KMS-11 (cell line): ENCODE measurements at regions not wholly inside any gene's neighbourhood (a gene's known extent, or its start where the extent isn't known, plus 50 kb on each side); places are given as distances from the start of the nearest gene placed in this dataset.
"Not testable (repeated sequence)": the region's sequence is repeated elsewhere in the genome, so short reads cannot be mapped to it uniquely, and the experiment has no call there.

ENCODE experiments used
- H2AFZ ChIP-seq: fragments of 200-600 bp; sonication (generic); 2 replicates; pipeline ENCODE4 v1.6.1; 2016; ENCODE audit warnings: antibody characterized with exemption, mixed run types, low read depth
- H3K27ac ChIP-seq: fragments of 200-600 bp; sonication (generic); 2 replicates; pipeline ENCODE4 v1.6.1; 2016; ENCODE audit warnings: mild to moderate bottlenecking, mixed run types
- H3K27me3 ChIP-seq: fragments of 200-600 bp; sonication (generic); 2 replicates; pipeline ENCODE4 v1.6.1; 2017; ENCODE audit warnings: mild to moderate bottlenecking, low read depth, mixed run types, moderate library complexity; ENCODE audit not compliant: insufficient read depth
- H3K36me3 ChIP-seq: fragments of 200-600 bp; sonication (generic); 2 replicates; pipeline ENCODE4 v1.6.1; 2017; ENCODE audit warnings: mild to moderate bottlenecking, mixed run types; ENCODE audit not compliant: insufficient read depth
- H3K4me1 ChIP-seq: fragments of 200-600 bp; sonication (generic); 2 replicates; pipeline ENCODE4 v1.6.1; 2016; ENCODE audit warnings: mild to moderate bottlenecking, low read depth, mixed run types; ENCODE audit not compliant: poor library complexity, severe bottlenecking
- H3K4me2 ChIP-seq: fragments of 200-600 bp; sonication (generic); 2 replicates; pipeline ENCODE4 v1.7.0; 2016; ENCODE audit warnings: mild to moderate bottlenecking, mixed run types
- H3K4me3 ChIP-seq: fragments of 200-600 bp; sonication (generic); IDR thresholded peaks from 2 replicates; pipeline ENCODE4 v1.6.1; 2017; ENCODE audit warnings: low read depth, low read length, mixed read lengths; ENCODE audit not compliant: insufficient read depth
- H3K79me2 ChIP-seq: fragments of 200-600 bp; sonication (generic); 2 replicates; pipeline ENCODE4 v1.6.1; 2016; ENCODE audit warnings: low read depth, mixed run types; ENCODE audit not compliant: insufficient read depth
- H3K9ac ChIP-seq: fragments of 200-600 bp; sonication (generic); 2 replicates; pipeline ENCODE4 v1.6.1; 2016; ENCODE audit warnings: mild to moderate bottlenecking, mixed run types
- H4K20me1 ChIP-seq: fragments of 200-600 bp; sonication (generic); 2 replicates; pipeline ENCODE4 v1.6.1; 2016; ENCODE audit warnings: mild to moderate bottlenecking, mixed run types; ENCODE audit not compliant: insufficient read depth
- TF ChIP-seq, protein P1 (sequence below): fragments of 200-600 bp; sonication (generic); conservative IDR thresholded peaks from 2 replicates; pipeline ENCODE4 v1.6.1; 2017; ENCODE audit warnings: low read depth, mild to moderate bottlenecking, antibody characterized with exemption, low read length, moderate library complexity, mixed read lengths

GRCh38 chr1:5682626-5683225, 309.5 kb downstream of the NPHP4 start:
- no peak overlapping the region for H3K27ac ChIP-seq
- no peaks in the 10 kb centered on the region for H3K4me1 ChIP-seq
- H3K4me2 ChIP-seq = no peak overlapping the region
- H3K9ac ChIP-seq = no peak overlapping the region
- no peaks in the 10 kb centered on the region for H3K36me3 ChIP-seq
- no peak overlapping the region for H2AFZ ChIP-seq
- H3K79me2 ChIP-seq = no peaks in the 10 kb centered on the region
- no peak overlapping the region for H3K4me3 ChIP-seq
- H4K20me1 ChIP-seq = no peaks in the 10 kb centered on the region
- TF ChIP-seq, protein P1, sequence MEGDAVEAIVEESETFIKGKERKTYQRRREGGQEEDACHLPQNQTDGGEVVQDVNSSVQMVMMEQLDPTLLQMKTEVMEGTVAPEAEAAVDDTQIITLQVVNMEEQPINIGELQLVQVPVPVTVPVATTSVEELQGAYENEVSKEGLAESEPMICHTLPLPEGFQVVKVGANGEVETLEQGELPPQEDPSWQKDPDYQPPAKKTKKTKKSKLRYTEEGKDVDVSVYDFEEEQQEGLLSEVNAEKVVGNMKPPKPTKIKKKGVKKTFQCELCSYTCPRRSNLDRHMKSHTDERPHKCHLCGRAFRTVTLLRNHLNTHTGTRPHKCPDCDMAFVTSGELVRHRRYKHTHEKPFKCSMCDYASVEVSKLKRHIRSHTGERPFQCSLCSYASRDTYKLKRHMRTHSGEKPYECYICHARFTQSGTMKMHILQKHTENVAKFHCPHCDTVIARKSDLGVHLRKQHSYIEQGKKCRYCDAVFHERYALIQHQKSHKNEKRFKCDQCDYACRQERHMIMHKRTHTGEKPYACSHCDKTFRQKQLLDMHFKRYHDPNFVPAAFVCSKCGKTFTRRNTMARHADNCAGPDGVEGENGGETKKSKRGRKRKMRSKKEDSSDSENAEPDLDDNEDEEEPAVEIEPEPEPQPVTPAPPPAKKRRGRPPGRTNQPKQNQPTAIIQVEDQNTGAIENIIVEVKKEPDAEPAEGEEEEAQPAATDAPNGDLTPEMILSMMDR = no peak
- H3K27me3 ChIP-seq = peaks cover 16% of the 10 kb centered on the region

GRCh38 chr1:5681654-5682053, 310.6 kb downstream of the NPHP4 start:
- no peak overlapping the region for H3K9ac ChIP-seq
- no peaks in the 10 kb centered on the region for H3K79me2 ChIP-seq
- no peak overlapping the region for H3K4me3 ChIP-seq
- H3K27ac ChIP-seq = no peak overlapping the region
- H4K20me1 ChIP-seq = no peaks in the 10 kb centered on the region
- TF ChIP-seq, protein P1 = no peak
- H3K4me2 ChIP-seq = no peak overlapping the region
- no peak overlapping the region for H2AFZ ChIP-seq
- no peaks in the 10 kb centered on the region for H3K36me3 ChIP-seq
- peaks cover 16% of the 10 kb centered on the region for H3K27me3 ChIP-seq
- H3K4me1 ChIP-seq = no peaks in the 10 kb centered on the region

DNA sequence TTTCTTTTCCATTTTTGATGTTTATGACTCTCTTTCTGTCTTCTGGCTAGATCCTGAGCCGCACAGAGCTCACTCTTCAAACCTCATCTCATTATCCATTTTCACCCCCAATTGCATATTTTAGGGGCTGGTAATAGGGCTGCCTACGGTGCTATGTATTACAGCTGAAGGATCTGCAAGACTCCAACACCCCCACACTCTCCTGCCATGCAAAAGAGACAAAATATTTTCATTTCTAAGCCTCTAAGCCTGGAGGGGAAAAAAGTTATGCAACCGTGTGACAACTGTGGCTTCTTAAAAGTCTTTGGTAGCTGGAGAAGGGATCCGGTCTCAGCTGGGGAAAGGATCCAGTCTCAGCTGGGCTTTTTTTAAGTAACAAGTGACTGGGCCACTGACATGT, 311.6 kb downstream of the NPHP4 start:
- peaks cover 12% of the 10 kb centered on the region for H3K27me3 ChIP-seq
- H3K4me1 ChIP-seq = no peaks in the 10 kb centered on the region
- no peak overlapping the region for H3K27ac ChIP-seq
- TF ChIP-seq, protein P1 = no peak
- H2AFZ ChIP-seq = no peak overlapping the region
- H3K79me2 ChIP-seq = no peaks in the 10 kb centered on the region
- H3K4me2 ChIP-seq = no peak overlapping the region
- H3K4me3 ChIP-seq = no peak overlapping the region
- H3K36me3 ChIP-seq = no peaks in the 10 kb centered on the region
- no peak overlapping the region for H3K9ac ChIP-seq
- H4K20me1 ChIP-seq = no peaks in the 10 kb centered on the region

GRCh38 chr1:5678759-5679158, 313.5 kb downstream of the NPHP4 start:
- no peaks in the 10 kb centered on the region for H3K79me2 ChIP-seq

DNA sequence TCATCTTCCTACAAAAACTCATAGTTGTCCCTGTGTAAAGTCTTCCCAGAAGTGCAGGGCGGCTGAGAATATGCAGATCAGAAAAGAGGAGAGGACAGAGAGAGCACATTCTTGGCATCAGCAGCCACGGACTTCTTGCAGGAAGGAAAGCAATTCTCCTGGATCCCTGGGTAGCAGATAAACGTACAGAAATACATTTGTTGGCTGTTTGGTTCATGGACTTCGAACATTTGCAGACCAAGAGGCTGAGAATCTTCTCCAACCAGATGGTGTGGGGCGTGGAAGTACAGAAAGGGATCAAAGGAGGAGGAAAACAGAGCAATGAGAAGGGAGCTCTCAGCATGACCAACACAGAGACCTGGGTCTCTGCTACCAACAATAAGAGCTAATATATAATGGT, 319.9 kb downstream of the NPHP4 start:
- not testable (repeated sequence) for H3K4me2 ChIP-seq, H3K9ac ChIP-seq, H2AFZ ChIP-seq, H3K27ac ChIP-seq, H3K4me3 ChIP-seq, H3K79me2 ChIP-seq, H3K4me1 ChIP-seq, H3K36me3 ChIP-seq, H4K20me1 ChIP-seq
- peaks cover 18% of the 10 kb centered on the region; the same call in 1 of the 2 replicates for H3K27me3 ChIP-seq

More at GRCh38 chr1:5678759-5679158, 313.5 kb downstream of the NPHP4 start:
- H3K27me3 ChIP-seq = peaks cover 3% of the 10 kb centered on the region; the same call in 1 of the 2 replicates
- no peak overlapping the region for H3K4me3 ChIP-seq
- no peak overlapping the region for H3K9ac ChIP-seq
- H2AFZ ChIP-seq = no peak overlapping the region
- TF ChIP-seq, protein P1 = no peak
- H3K4me2 ChIP-seq = no peak overlapping the region
- no peak overlapping the region for H3K27ac ChIP-seq
- H3K36me3 ChIP-seq = no peaks in the 10 kb centered on the region
- H4K20me1 ChIP-seq = no peaks in the 10 kb centered on the region
- no peaks in the 10 kb centered on the region for H3K4me1 ChIP-seq
